ENCODE measurements at regions not wholly inside any gene's neighbourhood (a gene's known extent, or its start where the extent isn't known, plus 50 kb on each side); places are given as distances from the start of the nearest gene placed in this dataset.

DNA sequence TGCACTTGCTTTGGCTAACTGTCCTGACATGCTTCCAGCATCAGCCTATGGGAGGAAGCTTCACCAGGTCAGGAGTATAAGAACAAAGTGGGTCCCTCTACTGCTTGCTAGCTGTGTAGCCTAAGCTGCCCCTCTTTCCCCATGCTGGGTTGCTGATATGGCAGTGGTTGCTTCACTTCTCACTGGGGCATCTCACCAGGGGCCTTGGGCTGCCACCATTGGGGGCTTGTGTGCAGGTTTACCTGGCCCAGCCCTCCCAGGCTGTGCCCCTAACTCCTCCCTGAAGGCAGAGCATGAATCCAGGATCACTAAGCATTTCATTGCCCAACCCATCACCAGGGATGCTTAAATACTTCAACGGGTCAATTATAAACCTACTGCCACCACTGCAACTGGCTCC, 817.1 kb upstream of the TMEFF2 start:
- Histone ChIP-seq H3K9me3 (no peaks in the 10 kb centered on the region), H3K4me1 (no peaks in the 10 kb centered on the region), H3K4me3 (no peak overlapping the region), H3K27ac (no peak overlapping the region), H3K27me3 (no peaks in the 10 kb centered on the region), H3K36me3 (no peaks in the 10 kb centered on the region)
- FAIRE-seq (no peak), ATAC-seq (no peak), DNase-seq (peak in 1 of 6 donors; percentile 9)
- TF ChIP-seq, protein P1, sequence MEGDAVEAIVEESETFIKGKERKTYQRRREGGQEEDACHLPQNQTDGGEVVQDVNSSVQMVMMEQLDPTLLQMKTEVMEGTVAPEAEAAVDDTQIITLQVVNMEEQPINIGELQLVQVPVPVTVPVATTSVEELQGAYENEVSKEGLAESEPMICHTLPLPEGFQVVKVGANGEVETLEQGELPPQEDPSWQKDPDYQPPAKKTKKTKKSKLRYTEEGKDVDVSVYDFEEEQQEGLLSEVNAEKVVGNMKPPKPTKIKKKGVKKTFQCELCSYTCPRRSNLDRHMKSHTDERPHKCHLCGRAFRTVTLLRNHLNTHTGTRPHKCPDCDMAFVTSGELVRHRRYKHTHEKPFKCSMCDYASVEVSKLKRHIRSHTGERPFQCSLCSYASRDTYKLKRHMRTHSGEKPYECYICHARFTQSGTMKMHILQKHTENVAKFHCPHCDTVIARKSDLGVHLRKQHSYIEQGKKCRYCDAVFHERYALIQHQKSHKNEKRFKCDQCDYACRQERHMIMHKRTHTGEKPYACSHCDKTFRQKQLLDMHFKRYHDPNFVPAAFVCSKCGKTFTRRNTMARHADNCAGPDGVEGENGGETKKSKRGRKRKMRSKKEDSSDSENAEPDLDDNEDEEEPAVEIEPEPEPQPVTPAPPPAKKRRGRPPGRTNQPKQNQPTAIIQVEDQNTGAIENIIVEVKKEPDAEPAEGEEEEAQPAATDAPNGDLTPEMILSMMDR (IDR thresholded peaks at IDR 0.05), result no peak
- WGBS, 2 donors, result 84 to 86% methylated on average over 1 of the region's 1 CpG
- intact Hi-C loops (cut with DNase I), result no loop called here

DNA sequence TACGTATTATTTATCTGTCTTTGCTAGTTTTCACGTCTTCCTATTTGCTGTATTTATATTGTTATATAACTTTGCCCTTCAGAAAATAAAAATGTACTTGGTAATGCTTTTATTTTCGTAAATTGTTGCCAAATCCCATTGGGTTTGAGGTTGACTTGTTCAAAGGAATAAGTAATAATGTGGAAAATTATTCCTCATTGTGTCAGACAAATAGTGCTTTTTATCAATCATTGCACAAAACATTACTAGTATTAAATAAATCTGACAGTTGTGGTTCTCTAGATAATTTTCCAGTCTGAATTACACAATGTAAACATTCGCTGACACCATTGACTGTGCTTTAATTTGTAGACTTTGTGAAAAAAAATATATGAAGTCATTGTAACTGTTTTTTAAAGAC, 798.3 kb upstream of the TMEFF2 start:
- DNase-seq, result no peak
- H3K27me3 ChIP-seq, result no peaks in the 10 kb centered on the region
- no peaks in the 10 kb centered on the region for H3K9me3 ChIP-seq
- intact Hi-C loops (cut with DNase I), result no loop called here
- FAIRE-seq, result no peak
- no peak overlapping the region for H3K27ac ChIP-seq
- H3K4me1 ChIP-seq, result no peaks in the 10 kb centered on the region
- H3K4me3 ChIP-seq, result no peak overlapping the region
- H3K36me3 ChIP-seq, result no peaks in the 10 kb centered on the region
- 48 to 59% methylated on average over 4 of the region's 4 CpGs for WGBS, 2 donors
- ATAC-seq, result no peak
- TF ChIP-seq, protein P1 (IDR thresholded peaks at IDR 0.05), result no peak

DNA sequence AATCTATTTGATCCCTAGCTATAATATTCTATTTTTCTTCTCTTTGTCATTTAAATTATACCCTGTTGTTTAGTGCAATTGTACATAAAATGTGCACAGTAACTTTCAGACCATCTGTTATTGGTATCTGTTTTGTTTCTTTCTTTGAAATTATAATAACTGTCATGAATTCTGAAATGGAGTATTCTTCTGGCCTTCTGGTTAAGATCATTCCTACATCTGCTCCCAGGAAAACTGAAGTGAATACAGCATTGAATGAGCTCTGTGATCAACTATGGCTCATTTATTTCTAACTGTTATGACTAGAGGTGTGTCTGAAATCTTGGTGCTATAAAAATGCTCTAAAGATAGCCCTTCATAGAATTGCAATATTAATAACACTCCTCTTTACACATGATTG, 788.4 kb upstream of the TMEFF2 start:
- ATAC-seq (no peak), FAIRE-seq (no peak), DNase-seq (no peak)
- no peaks in the 10 kb centered on the region for H3K9me3 ChIP-seq
- H3K36me3 ChIP-seq, result no peaks in the 10 kb centered on the region
- H3K27ac ChIP-seq, result no peak overlapping the region
- H3K4me1 ChIP-seq, result no peaks in the 10 kb centered on the region
- H3K4me3 ChIP-seq, result no peak overlapping the region
- TF ChIP-seq, protein P1 (IDR thresholded peaks at IDR 0.05), result no peak
- intact Hi-C loops (cut with DNase I), result no loop called here
- no peaks in the 10 kb centered on the region for H3K27me3 ChIP-seq

DNA sequence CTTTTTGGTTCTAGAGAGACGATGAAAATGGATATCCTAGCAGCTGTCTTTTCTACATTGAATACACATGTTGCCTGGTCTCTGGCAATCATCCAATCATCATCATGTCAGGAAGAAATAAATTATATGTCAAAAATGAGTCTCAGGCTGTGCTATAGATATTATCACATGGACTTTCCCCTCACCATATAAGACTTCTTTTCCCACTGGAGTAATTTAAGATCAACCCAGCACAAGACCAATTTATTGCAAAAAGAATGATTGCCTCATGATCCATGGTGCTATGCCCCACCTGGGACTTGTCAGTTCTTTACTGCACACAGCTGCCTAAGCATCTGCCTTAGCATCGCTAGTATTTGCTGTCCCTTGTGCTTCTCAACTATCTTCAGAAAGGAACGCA, 783.7 kb upstream of the TMEFF2 start:
- no peaks in the 10 kb centered on the region for H3K36me3 ChIP-seq
- no peak overlapping the region for H3K27ac ChIP-seq
- ATAC-seq (no peak), DNase-seq (no peak), FAIRE-seq (no peak)
- WGBS, 2 donors, result 56 to 76% methylated on average over 3 of the region's 3 CpGs
- no peak overlapping the region for H3K4me3 ChIP-seq
- no peaks in the 10 kb centered on the region for H3K27me3 ChIP-seq
- no peaks in the 10 kb centered on the region for H3K4me1 ChIP-seq
- H3K9me3 ChIP-seq, result no peaks in the 10 kb centered on the region
- TF ChIP-seq, protein P1 (IDR thresholded peaks at IDR 0.05), result no peak
- intact Hi-C loops (cut with DNase I), result no loop called here

DNA sequence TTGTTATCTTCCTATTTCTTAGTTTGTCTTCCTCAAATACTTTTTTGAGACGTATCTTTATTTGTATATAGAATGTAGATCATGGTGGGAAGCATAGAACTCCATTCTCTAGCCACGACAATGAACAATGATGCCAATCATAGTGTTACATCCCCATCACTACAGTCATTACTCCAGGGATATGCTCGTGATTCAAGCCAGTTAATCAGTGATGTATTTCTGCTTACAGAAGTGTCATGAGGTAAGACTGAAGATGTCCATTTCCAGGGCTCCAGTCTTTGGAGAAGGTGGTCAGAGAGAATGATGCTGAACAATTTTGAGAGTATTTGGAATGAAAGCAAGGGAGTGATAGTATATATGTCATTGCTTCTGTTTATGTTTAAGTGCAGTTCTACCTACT, 777.2 kb upstream of the TMEFF2 start:
- ATAC-seq (no peak), FAIRE-seq (no peak), DNase-seq (no peak)
- Histone ChIP-seq H3K27ac (no peak overlapping the region), H3K4me3 (no peak overlapping the region), H3K27me3 (no peaks in the 10 kb centered on the region), H3K36me3 (no peaks in the 10 kb centered on the region), H3K9me3 (no peaks in the 10 kb centered on the region), H3K4me1 (no peaks in the 10 kb centered on the region)
- intact Hi-C loops (cut with DNase I), result no loop called here
- WGBS, 2 donors, result 18 to 32% methylated on average over 3 of the region's 3 CpGs
- TF ChIP-seq, protein P1 (IDR thresholded peaks at IDR 0.05), result no peak
